ENCODE measurements at regions not wholly inside any gene's neighbourhood (a gene's known extent, or its start where the extent isn't known, plus 50 kb on each side); places are given as distances from the start of the nearest gene placed in this dataset.
"Not testable (repeated sequence)": the region's sequence is repeated elsewhere in the genome, so short reads cannot be mapped to it uniquely, and the experiment has no call there.

- no peak for DNase-seq
These were observed 306.1 kb downstream of the DAD1 start for GRCh38 chr14:22282949-22283348.

GRCh38 chr14:22282417-22282816, 306.6 kb downstream of the DAD1 start:
- no peak for DNase-seq

GRCh38 chr14:22281447-22281874, 307.6 kb downstream of the DAD1 start:
- not testable (repeated sequence) for DNase-seq

GRCh38 chr14:22280497-22281316, 308.3 kb downstream of the DAD1 start:
- no peak for DNase-seq

- no peak for DNase-seq
These were observed 311.9 kb downstream of the DAD1 start for GRCh38 chr14:22276913-22277816.

GRCh38 chr14:22271838-22272799, 316.9 kb downstream of the DAD1 start:
- DNase-seq: no peak

GRCh38 chr14:22268875-22269274, 320.1 kb downstream of the DAD1 start:
- no peak for DNase-seq

- DNase-seq: no peak
These were observed 322.3 kb downstream of the DAD1 start for GRCh38 chr14:22266683-22267082.

GRCh38 chr14:22266142-22266442, 322.9 kb downstream of the DAD1 start:
- DNase-seq: no peak

GRCh38 chr14:22265319-22266141, 323.5 kb downstream of the DAD1 start:
- DNase-seq: no peak

GRCh38 chr14:22264759-22265158, 324.3 kb downstream of the DAD1 start:
- DNase-seq: no peak

GRCh38 chr14:22263961-22264360, 325.1 kb downstream of the DAD1 start:
- no peak for DNase-seq

GRCh38 chr14:22262881-22263280, 326.1 kb downstream of the DAD1 start:
- DNase-seq: no peak

- no peak for DNase-seq
These were observed 333.7 kb downstream of the DAD1 start for GRCh38 chr14:22255017-22255950.

GRCh38 chr14:22252686-22253085, 336.3 kb downstream of the DAD1 start:
- no peak for DNase-seq

GRCh38 chr14:22251090-22251489, 337.9 kb downstream of the DAD1 start:
- no peak for DNase-seq

- no peak for DNase-seq
These were observed 339.3 kb downstream of the DAD1 start for GRCh38 chr14:22249770-22250169.

GRCh38 chr14:22243971-22244581, 344.9 kb downstream of the DAD1 start:
- DNase-seq: no peak

- DNase-seq: not testable (repeated sequence)
These were observed 350.7 kb downstream of the DAD1 start for GRCh38 chr14:22238320-22238719.

GRCh38 chr14:22233377-22233776, 355.6 kb downstream of the DAD1 start:
- no peak for DNase-seq
